ENCODE measurements at regions not wholly inside any gene's neighbourhood (a gene's known extent, or its start where the extent isn't known, plus 50 kb on each side); places are given as distances from the start of the nearest gene placed in this dataset.

- no peaks in the 10 kb centered on the region for H3K36me3 ChIP-seq (ENCODE audit: control insufficient read depth in 4 of 4, insufficient read depth in 3 of 4, low read depth in 1 of 4, low read length in 3 of 4)
- no peak overlapping the region for H3K27ac ChIP-seq (ENCODE audit: low read depth in 1 of 2, low read length in 2 of 2)
- no peak overlapping the region for H3K9ac ChIP-seq (ENCODE audit: low read depth in 1 of 2, low read length in 2 of 2)
- no peak for DNase-seq (ENCODE audit: low spot score)
- H3K4me1 ChIP-seq (ENCODE audit: control insufficient read depth in 4 of 4, insufficient read depth in 4 of 4, low read length in 3 of 4) = peaks cover 0 to 2% (median 0%) of the 10 kb centered on the region in 4 donors
- peaks cover 0 to 12% (median 0%) of the 10 kb centered on the region in 4 donors for H3K27me3 ChIP-seq (ENCODE audit: control insufficient read depth in 4 of 4, insufficient read depth in 4 of 4, low read length in 3 of 4)
- no peak for TF ChIP-seq HNF4G (IDR thresholded peaks at IDR 0.05)
- no peak for TF ChIP-seq FOXA1 (IDR thresholded peaks at IDR 0.05)
- TF ChIP-seq SP1 (IDR thresholded peaks at IDR 0.05) = no peak
- no peak for TF ChIP-seq HNF4A (conservative IDR thresholded peaks at IDR 0.05)
- no peak for TF ChIP-seq GABPA (IDR thresholded peaks at IDR 0.05 in 1 of 2, conservative IDR thresholded peaks at IDR 0.05 in 1 of 2)
- no peak for TF ChIP-seq EGR1 (IDR thresholded peaks at IDR 0.05; ENCODE audit: low read depth in 2 of 2)
- no peak for TF ChIP-seq FOXA2 (IDR thresholded peaks at IDR 0.05)
- no peak for TF ChIP-seq JUND (IDR thresholded peaks at IDR 0.05)
- TF ChIP-seq MAX (IDR thresholded peaks at IDR 0.05) = no peak
- no peak for TF ChIP-seq RAD21 (IDR thresholded peaks at IDR 0.05)
- no peak for TF ChIP-seq YY1 (IDR thresholded peaks at IDR 0.05)
- TF ChIP-seq REST (IDR thresholded peaks at IDR 0.05) = no peak
- TF ChIP-seq, protein P1, sequence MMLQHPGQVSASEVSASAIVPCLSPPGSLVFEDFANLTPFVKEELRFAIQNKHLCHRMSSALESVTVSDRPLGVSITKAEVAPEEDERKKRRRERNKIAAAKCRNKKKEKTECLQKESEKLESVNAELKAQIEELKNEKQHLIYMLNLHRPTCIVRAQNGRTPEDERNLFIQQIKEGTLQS (IDR thresholded peaks at IDR 0.05) = no peak
- TF ChIP-seq ZBTB33 (IDR thresholded peaks at IDR 0.05) = no peak
- no peak for TF ChIP-seq TAF1 (conservative IDR thresholded peaks at IDR 0.05)
- no peak for TF ChIP-seq RXRA (IDR thresholded peaks at IDR 0.05)
- no peak overlapping the region for H3K4me3 ChIP-seq (ENCODE audit: low read depth in 1 of 3, low read length in 3 of 3)
- WGBS = 80% methylated on average over 9 of the region's 9 CpGs
- no peaks in the 10 kb centered on the region for H3K9me3 ChIP-seq (ENCODE audit: control insufficient read depth in 4 of 4, low read length in 3 of 4)
Observed at GRCh38 chr1:5427026-5427613, 565.1 kb downstream of the NPHP4 start.

- Histone ChIP-seq H3K4me3 (ENCODE audit: low read depth in 1 of 3, low read length in 3 of 3) (no peak overlapping the region), H3K9me3 (ENCODE audit: control insufficient read depth in 4 of 4, low read length in 3 of 4) (no peaks in the 10 kb centered on the region), H3K9ac (ENCODE audit: low read depth in 1 of 2, low read length in 2 of 2) (no peak overlapping the region), H3K4me1 (ENCODE audit: control insufficient read depth in 4 of 4, insufficient read depth in 4 of 4, low read length in 3 of 4) (no peaks in the 10 kb centered on the region), H3K27me3 (ENCODE audit: control insufficient read depth in 4 of 4, insufficient read depth in 4 of 4, low read length in 3 of 4) (peaks cover 0 to 12% (median 0%) of the 10 kb centered on the region in 4 donors), H3K36me3 (ENCODE audit: control insufficient read depth in 4 of 4, insufficient read depth in 3 of 4, low read depth in 1 of 4, low read length in 3 of 4) (no peaks in the 10 kb centered on the region), H3K27ac (ENCODE audit: low read depth in 1 of 2, low read length in 2 of 2) (no peak overlapping the region)
- WGBS = 46% methylated on average over 19 of the region's 19 CpGs
- no peak for DNase-seq (ENCODE audit: low spot score)
- no peak for TF ChIP-seq YY1 (IDR thresholded peaks at IDR 0.05)
- TF ChIP-seq CTCF (IDR thresholded peaks at IDR 0.05; ENCODE audit: low read depth, low read length, missing input control) = no peak
- TF ChIP-seq EGR1 (IDR thresholded peaks at IDR 0.05; ENCODE audit: low read depth in 2 of 2) = no peak
- TF ChIP-seq FOXA2 (IDR thresholded peaks at IDR 0.05) = no peak
- TF ChIP-seq, protein P1 (IDR thresholded peaks at IDR 0.05) = no peak
- no peak for TF ChIP-seq JUND (IDR thresholded peaks at IDR 0.05)
- TF ChIP-seq RXRA (IDR thresholded peaks at IDR 0.05) = no peak
- TF ChIP-seq RAD21 (IDR thresholded peaks at IDR 0.05) = no peak
- no peak for TF ChIP-seq HNF4A (conservative IDR thresholded peaks at IDR 0.05)
- TF ChIP-seq SP1 (IDR thresholded peaks at IDR 0.05) = no peak
- no peak for TF ChIP-seq MAX (IDR thresholded peaks at IDR 0.05)
- TF ChIP-seq ZBTB33 (IDR thresholded peaks at IDR 0.05) = no peak
- no peak for TF ChIP-seq FOXA1 (IDR thresholded peaks at IDR 0.05)
- no peak for TF ChIP-seq HNF4G (IDR thresholded peaks at IDR 0.05)
- TF ChIP-seq TAF1 (conservative IDR thresholded peaks at IDR 0.05) = no peak
Observed at GRCh38 chr1:5424802-5425703, 567.2 kb downstream of the NPHP4 start.
